ENCODE measurements at regions not wholly inside any gene's neighbourhood (a gene's known extent, or its start where the extent isn't known, plus 50 kb on each side); places are given as distances from the start of the nearest gene placed in this dataset.

DNA sequence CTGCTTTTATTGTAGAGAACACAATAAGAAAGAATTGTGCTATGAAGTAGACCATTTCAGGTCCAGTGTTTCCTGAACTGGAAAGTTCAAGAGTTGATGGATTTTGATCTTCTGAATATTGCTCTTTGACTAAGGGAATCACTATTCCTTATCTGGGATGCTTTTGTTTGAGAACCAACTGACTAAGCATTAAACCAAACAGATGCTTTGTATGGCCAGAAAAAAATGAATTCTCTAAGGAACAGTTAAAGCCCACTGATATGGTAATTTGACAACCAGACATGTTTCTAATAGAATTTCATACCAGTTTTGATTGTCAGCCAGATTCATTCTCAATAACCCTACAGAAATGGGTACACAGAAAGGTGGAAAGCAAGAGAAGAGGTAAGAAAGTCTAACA is 67.5 kb upstream of the CADPS start:
- TF ChIP-seq, protein P1, sequence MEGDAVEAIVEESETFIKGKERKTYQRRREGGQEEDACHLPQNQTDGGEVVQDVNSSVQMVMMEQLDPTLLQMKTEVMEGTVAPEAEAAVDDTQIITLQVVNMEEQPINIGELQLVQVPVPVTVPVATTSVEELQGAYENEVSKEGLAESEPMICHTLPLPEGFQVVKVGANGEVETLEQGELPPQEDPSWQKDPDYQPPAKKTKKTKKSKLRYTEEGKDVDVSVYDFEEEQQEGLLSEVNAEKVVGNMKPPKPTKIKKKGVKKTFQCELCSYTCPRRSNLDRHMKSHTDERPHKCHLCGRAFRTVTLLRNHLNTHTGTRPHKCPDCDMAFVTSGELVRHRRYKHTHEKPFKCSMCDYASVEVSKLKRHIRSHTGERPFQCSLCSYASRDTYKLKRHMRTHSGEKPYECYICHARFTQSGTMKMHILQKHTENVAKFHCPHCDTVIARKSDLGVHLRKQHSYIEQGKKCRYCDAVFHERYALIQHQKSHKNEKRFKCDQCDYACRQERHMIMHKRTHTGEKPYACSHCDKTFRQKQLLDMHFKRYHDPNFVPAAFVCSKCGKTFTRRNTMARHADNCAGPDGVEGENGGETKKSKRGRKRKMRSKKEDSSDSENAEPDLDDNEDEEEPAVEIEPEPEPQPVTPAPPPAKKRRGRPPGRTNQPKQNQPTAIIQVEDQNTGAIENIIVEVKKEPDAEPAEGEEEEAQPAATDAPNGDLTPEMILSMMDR (IDR thresholded peaks at IDR 0.05; ENCODE audit: low read depth, low read length): no peak
- no peak for TF ChIP-seq POLR2A (IDR thresholded peaks at IDR 0.05; ENCODE audit: extremely low read depth, insufficient read length)
- TF ChIP-seq, protein P2, sequence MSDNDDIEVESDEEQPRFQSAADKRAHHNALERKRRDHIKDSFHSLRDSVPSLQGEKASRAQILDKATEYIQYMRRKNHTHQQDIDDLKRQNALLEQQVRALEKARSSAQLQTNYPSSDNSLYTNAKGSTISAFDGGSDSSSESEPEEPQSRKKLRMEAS (IDR thresholded peaks at IDR 0.05; ENCODE audit: low read depth, low read length): no peak
- TF ChIP-seq MYC (IDR thresholded peaks at IDR 0.05; ENCODE audit: low read depth, low read length): no peak

Data from NB4 (cell line).